Right lobe of liver (tissue), 6 donors: ENCODE measurements at regions not wholly inside any gene's neighbourhood (a gene's known extent, or its start where the extent isn't known, plus 50 kb on each side); places are given as distances from the start of the nearest gene placed in this dataset.

ENCODE experiments used
- ATAC-seq, 4 donors: fragments of 200-7000 bp; cut with Tn5 transposase; one replicate each; pipeline ENCODE4 v1.9.1; 2020; ENCODE audit warnings: mild to moderate bottlenecking in 4 of 4, moderate library complexity in 4 of 4
- DNase-seq, 3 donors: peaks; one replicate each; pipeline ENCODE4 v3.0.0-alpha.2; 2020
- H3K27ac ChIP-seq, 3 donors: fragments of 200-600 bp; one replicate each; pipeline ENCODE4 v1.8.0; 2022
- H3K27me3 ChIP-seq, 2 donors: fragments of 200-600 bp; one replicate each; pipeline ENCODE4 v1.8.0; 2022
- H3K36me3 ChIP-seq, 4 donors: fragments of 200-600 bp; sonication (generic) in 1 of 4; one replicate each; pipeline versions ENCODE4 v1.5.1 to v1.8.0; 2017 to 2022; ENCODE audit warnings: control low read depth in 1 of 4
- H3K4me1 ChIP-seq, 4 donors: fragments of 200-600 bp; sonication (generic) in 1 of 4; one replicate each; pipeline versions ENCODE4 v1.5.1 to v1.8.0; 2017 to 2022; ENCODE audit warnings: control low read depth in 1 of 4
- H3K4me3 ChIP-seq, 3 donors: fragments of 200-600 bp; one replicate each; pipeline ENCODE4 v1.8.0; 2022
- H3K9me3 ChIP-seq, 4 donors: fragments of 200-600 bp; sonication (generic) in 1 of 4; one replicate each; pipeline versions ENCODE4 v1.5.1 to v1.8.0; 2017 to 2022; ENCODE audit warnings: control low read depth in 1 of 4
- POLR2A ChIP-seq: fragments of 450-650 bp; IDR thresholded peaks from one replicate; pipeline ENCODE4 v1.6.1; 2017; ENCODE audit warnings: antibody characterized with exemption, mild to moderate bottlenecking
- WGBS: methylation state at CpG from one replicate; pipeline ENCODE4 v1.1.6; 2018; ENCODE audit warnings: low coverage, low lambda C conversion rate; ENCODE audit not compliant: insufficient coverage; ENCODE audit errors: missing lambda C conversion rate; 5-methylcytosine and 5-hydroxymethylcytosine counted together
- intact Hi-C, 2 donors: fragments of 100-400 bp; cut with DNase I; formaldehyde crosslinking; loops; one replicate each; pipeline versions ENCODE4 v1.11.2 to v1.14.1; 2022
- TF ChIP-seq, protein P1 (sequence below), 4 donors: fragments of 200-600 bp in 3 of 4; fragments of 450-650 bp in 1 of 4; IDR thresholded peaks; one replicate each; pipeline versions ENCODE4 v1.5.1 to v1.8.0; 2016 to 2022; ENCODE audit warnings: antibody characterized with exemption in 4 of 4, mild to moderate bottlenecking in 2 of 4
- donor health status: DM: no; HTN: yes; CAD: no.
- donor health status: DM: no; HTN: no; CAD: no.
- donor health status: DM: no; HTN: no; CAD: no.
- donor health status: DM: no; HTN: yes; CAD: no.
- donor health status: DM: no; HTN: yes; CAD: no.

- H3K36me3 ChIP-seq: no peaks in the 10 kb centered on the region
- TF ChIP-seq, protein P1, sequence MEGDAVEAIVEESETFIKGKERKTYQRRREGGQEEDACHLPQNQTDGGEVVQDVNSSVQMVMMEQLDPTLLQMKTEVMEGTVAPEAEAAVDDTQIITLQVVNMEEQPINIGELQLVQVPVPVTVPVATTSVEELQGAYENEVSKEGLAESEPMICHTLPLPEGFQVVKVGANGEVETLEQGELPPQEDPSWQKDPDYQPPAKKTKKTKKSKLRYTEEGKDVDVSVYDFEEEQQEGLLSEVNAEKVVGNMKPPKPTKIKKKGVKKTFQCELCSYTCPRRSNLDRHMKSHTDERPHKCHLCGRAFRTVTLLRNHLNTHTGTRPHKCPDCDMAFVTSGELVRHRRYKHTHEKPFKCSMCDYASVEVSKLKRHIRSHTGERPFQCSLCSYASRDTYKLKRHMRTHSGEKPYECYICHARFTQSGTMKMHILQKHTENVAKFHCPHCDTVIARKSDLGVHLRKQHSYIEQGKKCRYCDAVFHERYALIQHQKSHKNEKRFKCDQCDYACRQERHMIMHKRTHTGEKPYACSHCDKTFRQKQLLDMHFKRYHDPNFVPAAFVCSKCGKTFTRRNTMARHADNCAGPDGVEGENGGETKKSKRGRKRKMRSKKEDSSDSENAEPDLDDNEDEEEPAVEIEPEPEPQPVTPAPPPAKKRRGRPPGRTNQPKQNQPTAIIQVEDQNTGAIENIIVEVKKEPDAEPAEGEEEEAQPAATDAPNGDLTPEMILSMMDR (IDR thresholded peaks at IDR 0.05): no peak
- ATAC-seq (no peak), DNase-seq (no peak)
- H3K27me3 ChIP-seq: no peaks in the 10 kb centered on the region
- H3K27ac ChIP-seq: no peak overlapping the region
- WGBS: 80% methylated on average over 5 of the region's 6 CpGs
- intact Hi-C loops: no loop called here
- H3K9me3 ChIP-seq: no peaks in the 10 kb centered on the region
- H3K4me1 ChIP-seq: no peaks in the 10 kb centered on the region
- no peak overlapping the region for H3K4me3 ChIP-seq
Observed at GRCh38 chr20:20890751-20891150, 178.3 kb upstream of the RALGAPA2 start.

DNA sequence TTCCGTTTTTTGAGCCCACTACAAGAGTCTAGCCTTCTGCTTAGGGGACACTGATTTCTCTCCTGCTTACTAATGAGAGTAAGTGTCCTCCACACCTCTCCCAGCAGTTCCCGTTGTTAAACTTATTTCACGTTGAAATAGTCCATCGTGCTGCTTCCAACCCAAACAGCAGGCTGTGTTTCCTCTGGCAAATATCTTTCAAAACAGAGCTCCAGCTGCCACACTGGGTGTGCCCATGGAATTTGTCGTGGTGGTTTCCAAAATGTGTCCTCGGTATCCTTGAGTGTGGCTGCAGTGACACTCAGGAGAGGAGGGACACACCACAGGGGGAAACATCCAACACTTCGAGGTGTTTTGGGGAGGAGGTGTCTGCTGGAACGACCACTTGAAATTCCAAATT, 176.5 kb upstream of the RALGAPA2 start:
- no peak overlapping the region for H3K27ac ChIP-seq
- no peaks in the 10 kb centered on the region for H3K36me3 ChIP-seq
- intact Hi-C loops: no loop called here
- H3K27me3 ChIP-seq: no peaks in the 10 kb centered on the region
- 38% methylated on average over 8 of the region's 8 CpGs for WGBS
- H3K9me3 ChIP-seq: no peaks in the 10 kb centered on the region
- DNase-seq (no peak), ATAC-seq (no peak)
- H3K4me1 ChIP-seq: no peaks in the 10 kb centered on the region
- TF ChIP-seq POLR2A: no peak
- TF ChIP-seq, protein P1 (IDR thresholded peaks at IDR 0.05): no peak
- H3K4me3 ChIP-seq: no peak overlapping the region

DNA sequence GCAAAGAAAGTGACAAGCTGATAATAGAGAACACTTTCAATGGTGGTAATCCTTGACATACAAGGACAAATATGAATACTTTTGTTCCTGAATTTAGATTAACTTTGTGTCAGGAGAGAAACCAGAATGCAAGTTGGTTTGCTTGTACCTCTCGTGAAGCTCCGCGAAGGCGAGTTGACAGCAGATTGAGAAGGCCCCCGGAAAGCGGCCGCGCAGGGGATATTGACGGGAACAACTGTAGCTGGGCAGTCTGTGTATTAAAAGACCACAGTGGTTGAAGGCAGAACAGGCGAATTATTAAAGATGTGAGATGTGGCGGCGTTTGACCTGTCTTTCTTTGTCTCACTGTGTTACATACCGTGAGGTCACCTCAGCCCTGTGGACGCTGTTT, 175.8 kb upstream of the RALGAPA2 start:
- no peaks in the 10 kb centered on the region for H3K4me1 ChIP-seq
- H3K27me3 ChIP-seq: no peaks in the 10 kb centered on the region
- no peak for ATAC-seq
- H3K27ac ChIP-seq: no peak overlapping the region
- no peak overlapping the region for H3K4me3 ChIP-seq
- no peak for TF ChIP-seq POLR2A
- TF ChIP-seq, protein P1 (IDR thresholded peaks at IDR 0.05): no peak
- 78% methylated on average over 14 of the region's 14 CpGs for WGBS
- no peak for DNase-seq
- intact Hi-C loops: no loop called here
- no peaks in the 10 kb centered on the region for H3K9me3 ChIP-seq
- H3K36me3 ChIP-seq: no peaks in the 10 kb centered on the region

- peak in 1 of 4 donors; percentile 24 for ATAC-seq
- no peak for TF ChIP-seq POLR2A
- TF ChIP-seq, protein P1 (IDR thresholded peaks at IDR 0.05): no peak
- no peaks in the 10 kb centered on the region for H3K27me3 ChIP-seq
- H3K4me1 ChIP-seq: no peaks in the 10 kb centered on the region
- H3K27ac ChIP-seq: no peak overlapping the region
- no peak for DNase-seq
- WGBS: 27% methylated on average over 9 of the region's 19 CpGs
- intact Hi-C loops: no loop called here
- H3K36me3 ChIP-seq: no peaks in the 10 kb centered on the region
- no peaks in the 10 kb centered on the region for H3K9me3 ChIP-seq
- H3K4me3 ChIP-seq: no peak overlapping the region
Observed at GRCh38 chr20:20887593-20888265, 175.3 kb upstream of the RALGAPA2 start.

- ATAC-seq: no peak
- WGBS: 44% methylated on average over 2 of the region's 2 CpGs
- H3K36me3 ChIP-seq: no peaks in the 10 kb centered on the region
- no peak overlapping the region for H3K4me3 ChIP-seq
- no peaks in the 10 kb centered on the region for H3K4me1 ChIP-seq
- H3K9me3 ChIP-seq: no peaks in the 10 kb centered on the region
- intact Hi-C loops: no loop called here
- no peak for TF ChIP-seq POLR2A
- TF ChIP-seq, protein P1 (IDR thresholded peaks at IDR 0.05): no peak
- H3K27me3 ChIP-seq: no peaks in the 10 kb centered on the region
- no peak overlapping the region for H3K27ac ChIP-seq
- DNase-seq: no peak
Observed at GRCh38 chr20:20881808-20882207, 169.4 kb upstream of the RALGAPA2 start.
